ENCODE measurements at regions not wholly inside any gene's neighbourhood (a gene's known extent, or its start where the extent isn't known, plus 50 kb on each side); places are given as distances from the start of the nearest gene placed in this dataset.

- Histone ChIP-seq H3K79me2 (no peaks in the 10 kb centered on the region), H3K36me3 (ENCODE audit: control insufficient read depth, insufficient read depth, low read length) (no peaks in the 10 kb centered on the region), H2AFZ (no peak overlapping the region), H3K9ac (no peak overlapping the region), H3K4me3 (ENCODE audit: low read depth, low read length) (no peak overlapping the region), H3K4me1 (peaks cover 3% of the 10 kb centered on the region), H3K27ac (no peak overlapping the region), H3K9me3 (ENCODE audit: control insufficient read depth, low read length) (no peaks in the 10 kb centered on the region), H3K4me2 (ENCODE audit: low read length) (no peak overlapping the region), H3K27me3 (ENCODE audit: control insufficient read depth, insufficient read depth, low read length) (no peaks in the 10 kb centered on the region)
- TF ChIP-seq CTCF (IDR thresholded peaks at IDR 0.05) = no peak
These were observed 82.3 kb downstream of the CD164 start for GRCh38 chr6:109299776-109300564.

- Histone ChIP-seq H3K79me2 (no peaks in the 10 kb centered on the region), H3K9ac (no peak overlapping the region), H2AFZ (no peak overlapping the region), H3K4me1 (peaks cover 3% of the 10 kb centered on the region), H3K36me3 (ENCODE audit: control insufficient read depth, insufficient read depth, low read length) (no peaks in the 10 kb centered on the region), H3K27me3 (ENCODE audit: control insufficient read depth, insufficient read depth, low read length) (no peaks in the 10 kb centered on the region), H3K4me3 (ENCODE audit: low read depth, low read length) (no peak overlapping the region), H3K27ac (no peak overlapping the region), H3K4me2 (ENCODE audit: low read length) (no peak overlapping the region), H3K9me3 (ENCODE audit: control insufficient read depth, low read length) (no peaks in the 10 kb centered on the region)
- no peak for TF ChIP-seq CTCF (IDR thresholded peaks at IDR 0.05)
These were observed 83.0 kb downstream of the CD164 start for GRCh38 chr6:109299265-109299607.

- H3K4me3 ChIP-seq (ENCODE audit: low read depth, low read length) = no peak overlapping the region
- no peak overlapping the region for H3K27ac ChIP-seq
- no peaks in the 10 kb centered on the region for H3K79me2 ChIP-seq
- H3K36me3 ChIP-seq (ENCODE audit: control insufficient read depth, insufficient read depth, low read length) = no peaks in the 10 kb centered on the region
- H3K9me3 ChIP-seq (ENCODE audit: control insufficient read depth, low read length) = no peaks in the 10 kb centered on the region
- no peak overlapping the region for H3K4me2 ChIP-seq (ENCODE audit: low read length)
- H3K27me3 ChIP-seq (ENCODE audit: control insufficient read depth, insufficient read depth, low read length) = no peaks in the 10 kb centered on the region
- no peaks in the 10 kb centered on the region for H3K4me1 ChIP-seq
- no peak overlapping the region for H2AFZ ChIP-seq
- TF ChIP-seq CTCF (IDR thresholded peaks at IDR 0.05) = no peak
- no peak overlapping the region for H3K9ac ChIP-seq
These were observed 83.5 kb downstream of the CD164 start for GRCh38 chr6:109298605-109299264.

GRCh38 chr6:109297406-109298110 lies 84.7 kb downstream of the CD164 start:
- Histone ChIP-seq H3K27me3 (ENCODE audit: control insufficient read depth, insufficient read depth, low read length) (no peaks in the 10 kb centered on the region), H2AFZ (no peak overlapping the region), H3K9me3 (ENCODE audit: control insufficient read depth, low read length) (no peaks in the 10 kb centered on the region), H3K79me2 (no peaks in the 10 kb centered on the region), H3K4me3 (ENCODE audit: low read depth, low read length) (no peak overlapping the region), H3K36me3 (ENCODE audit: control insufficient read depth, insufficient read depth, low read length) (no peaks in the 10 kb centered on the region), H3K4me1 (no peaks in the 10 kb centered on the region), H3K27ac (no peak overlapping the region), H3K9ac (no peak overlapping the region), H3K4me2 (ENCODE audit: low read length) (no peak overlapping the region)
- TF ChIP-seq CTCF (IDR thresholded peaks at IDR 0.05) = no peak

Measured in parathyroid adenoma (tissue), 2 donors.